Fibroblast of lung (primary cell): ENCODE measurements at regions not wholly inside any gene's neighbourhood (a gene's known extent, or its start where the extent isn't known, plus 50 kb on each side); places are given as distances from the start of the nearest gene placed in this dataset.

ENCODE experiments used
- DNase-seq, 2 donors: peaks; one replicate each; pipeline versions ENCODE4 v3.0.0 to v3.0.0-alpha.2; 2010; ENCODE audit warnings: low read depth in 2 of 2
- H2AFZ ChIP-seq: 2 replicates; pipeline ENCODE4 v1.5.1; 2012; ENCODE audit warnings: low read length, control low read depth, inconsistent platforms
- H3K27ac ChIP-seq: 2 replicates; pipeline ENCODE4 v1.5.1; 2011; ENCODE audit warnings: low read length, control low read depth; ENCODE audit not compliant: insufficient read depth
- H3K27me3 ChIP-seq: 2 replicates; pipeline ENCODE4 v1.5.1; 2011; ENCODE audit warnings: mild to moderate bottlenecking, low read length; ENCODE audit not compliant: control insufficient read depth, insufficient read depth
- H3K36me3 ChIP-seq: 2 replicates; pipeline ENCODE4 v1.5.1; 2011; ENCODE audit warnings: low read length; ENCODE audit not compliant: control insufficient read depth, insufficient read depth
- H3K4me1 ChIP-seq: 2 replicates; pipeline ENCODE4 v1.5.1; 2011; ENCODE audit warnings: low read length; ENCODE audit not compliant: control insufficient read depth, insufficient read depth; ENCODE audit errors: extremely low read depth
- H3K4me2 ChIP-seq: 2 replicates; pipeline ENCODE4 v1.5.1; 2011; ENCODE audit warnings: low read length, control low read depth; ENCODE audit not compliant: insufficient read depth; ENCODE audit errors: extremely low read depth
- H3K4me3 ChIP-seq, 4 experiments: fragments of 200-600 bp in 1 of 4; sonication (generic) in 1 of 4; replicated peaks in 1 of 4; 2 replicates each; pipeline ENCODE4 v1.5.1; 2011 to 2016; ENCODE audit warnings: low read length in 4 of 4, low read depth in 3 of 4, mild to moderate bottlenecking in 3 of 4, control low read depth in 2 of 4, inconsistent platforms in 1 of 4, mixed read lengths in 1 of 4; ENCODE audit not compliant: insufficient read depth in 1 of 4; ENCODE audit errors: control extremely low read depth in 1 of 4
- H3K79me2 ChIP-seq: 2 replicates; pipeline ENCODE4 v1.5.1; 2012; ENCODE audit warnings: mild to moderate bottlenecking, low read length, inconsistent platforms; ENCODE audit not compliant: control insufficient read depth, insufficient read depth
- H3K9ac ChIP-seq: 2 replicates; pipeline ENCODE4 v1.5.1; 2011; ENCODE audit warnings: mild to moderate bottlenecking, low read length, control low read depth; ENCODE audit not compliant: insufficient read depth
- H3K9me3 ChIP-seq: 2 replicates; pipeline ENCODE4 v1.5.1; 2012; ENCODE audit warnings: low read depth, low read length; ENCODE audit not compliant: control insufficient read depth, insufficient read depth
- H4K20me1 ChIP-seq: 2 replicates; pipeline ENCODE4 v1.5.1; 2011; ENCODE audit warnings: low read length; ENCODE audit not compliant: control insufficient read depth, insufficient read depth; ENCODE audit errors: extremely low read depth
- EZH2 ChIP-seq: IDR thresholded peaks from 2 replicates; pipeline ENCODE4 v1.5.1; 2012; ENCODE audit warnings: low read length, control low read depth, mild to moderate bottlenecking; ENCODE audit errors: missing control alignments
- TF ChIP-seq, protein P1 (sequence below), 2 donors: IDR thresholded peaks in 1 of 2; conservative IDR thresholded peaks in 1 of 2; 1 replicate in 1 of 2; 2 replicates in 1 of 2; pipeline ENCODE4 v1.5.1; 2011 to 2012; ENCODE audit warnings: low read length in 2 of 2, control low read depth in 1 of 2, inconsistent platforms in 1 of 2, low read depth in 1 of 2, mild to moderate bottlenecking in 1 of 2

DNA sequence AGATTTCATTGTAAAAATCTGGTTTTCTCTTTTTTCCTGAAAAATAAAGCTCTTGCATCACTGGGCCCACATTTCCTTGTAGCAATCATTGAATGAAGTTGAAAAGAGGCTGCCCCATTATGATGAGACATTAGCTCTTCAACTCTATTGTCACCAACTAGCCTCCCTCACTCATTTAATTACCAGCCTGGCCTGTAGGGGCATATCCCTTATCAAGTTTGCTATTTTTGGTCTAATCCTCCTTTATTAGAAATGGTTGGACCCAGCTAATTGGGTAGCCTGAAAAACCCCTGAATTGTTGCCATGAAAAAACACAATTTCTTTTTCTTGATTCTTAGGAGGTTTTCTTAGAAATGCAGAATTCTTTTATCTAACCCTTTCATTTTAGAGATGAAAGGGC is 164.6 kb upstream of the CASK start:
- H3K4me3 ChIP-seq: no peak overlapping the region
- H3K79me2 ChIP-seq: no peaks in the 10 kb centered on the region
- H3K9ac ChIP-seq: no peak overlapping the region

DNA sequence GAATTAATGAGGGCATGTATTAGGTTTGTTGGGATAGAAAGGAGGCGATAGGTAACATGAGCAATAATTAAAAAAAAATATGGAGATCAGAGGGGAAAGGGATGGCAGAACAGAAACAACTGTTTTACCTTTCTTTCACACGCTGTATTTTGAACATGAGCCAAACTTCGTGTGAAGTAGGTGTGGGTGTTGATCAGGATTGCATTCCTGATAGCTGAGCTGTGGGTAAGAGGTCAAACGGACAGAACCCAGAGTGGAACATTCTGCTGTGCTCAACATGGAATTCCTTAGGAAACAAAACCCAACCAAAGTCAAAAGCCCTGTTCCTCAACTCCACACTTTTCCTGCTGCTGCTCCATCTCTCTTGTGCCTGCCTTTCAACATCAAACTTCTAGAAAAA is 162.5 kb upstream of the CASK start:
- H3K4me2 ChIP-seq: no peak overlapping the region
- no peaks in the 10 kb centered on the region for H3K4me1 ChIP-seq
- no peaks in the 10 kb centered on the region for H4K20me1 ChIP-seq
- peak in 1 of 2 donors; percentile 46 for DNase-seq
- TF ChIP-seq EZH2: no peak
- H3K4me3 ChIP-seq: no peak overlapping the region
- H3K9ac ChIP-seq: no peak overlapping the region
- no peaks in the 10 kb centered on the region for H3K36me3 ChIP-seq
- no peak overlapping the region for H3K27ac ChIP-seq
- H2AFZ ChIP-seq: no peak overlapping the region
- H3K9me3 ChIP-seq: no peaks in the 10 kb centered on the region
- H3K27me3 ChIP-seq: no peaks in the 10 kb centered on the region
- H3K79me2 ChIP-seq: no peaks in the 10 kb centered on the region

More for the DNA sequence above, 164.6 kb upstream of the CASK start:
- H3K4me1 ChIP-seq: no peaks in the 10 kb centered on the region
- no peaks in the 10 kb centered on the region for H3K36me3 ChIP-seq
- no peak overlapping the region for H3K27ac ChIP-seq
- no peaks in the 10 kb centered on the region for H4K20me1 ChIP-seq
- H3K9me3 ChIP-seq: no peaks in the 10 kb centered on the region
- H2AFZ ChIP-seq: no peak overlapping the region
- DNase-seq: no peak
- no peak overlapping the region for H3K4me2 ChIP-seq
- TF ChIP-seq, protein P1, sequence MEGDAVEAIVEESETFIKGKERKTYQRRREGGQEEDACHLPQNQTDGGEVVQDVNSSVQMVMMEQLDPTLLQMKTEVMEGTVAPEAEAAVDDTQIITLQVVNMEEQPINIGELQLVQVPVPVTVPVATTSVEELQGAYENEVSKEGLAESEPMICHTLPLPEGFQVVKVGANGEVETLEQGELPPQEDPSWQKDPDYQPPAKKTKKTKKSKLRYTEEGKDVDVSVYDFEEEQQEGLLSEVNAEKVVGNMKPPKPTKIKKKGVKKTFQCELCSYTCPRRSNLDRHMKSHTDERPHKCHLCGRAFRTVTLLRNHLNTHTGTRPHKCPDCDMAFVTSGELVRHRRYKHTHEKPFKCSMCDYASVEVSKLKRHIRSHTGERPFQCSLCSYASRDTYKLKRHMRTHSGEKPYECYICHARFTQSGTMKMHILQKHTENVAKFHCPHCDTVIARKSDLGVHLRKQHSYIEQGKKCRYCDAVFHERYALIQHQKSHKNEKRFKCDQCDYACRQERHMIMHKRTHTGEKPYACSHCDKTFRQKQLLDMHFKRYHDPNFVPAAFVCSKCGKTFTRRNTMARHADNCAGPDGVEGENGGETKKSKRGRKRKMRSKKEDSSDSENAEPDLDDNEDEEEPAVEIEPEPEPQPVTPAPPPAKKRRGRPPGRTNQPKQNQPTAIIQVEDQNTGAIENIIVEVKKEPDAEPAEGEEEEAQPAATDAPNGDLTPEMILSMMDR (conservative IDR thresholded peaks at IDR 0.05 in 1 of 2, IDR thresholded peaks at IDR 0.05 in 1 of 2; ENCODE audit: low read depth in 1 of 2, low read length in 2 of 2): no peak
- no peak for TF ChIP-seq EZH2
- no peaks in the 10 kb centered on the region for H3K27me3 ChIP-seq

DNA sequence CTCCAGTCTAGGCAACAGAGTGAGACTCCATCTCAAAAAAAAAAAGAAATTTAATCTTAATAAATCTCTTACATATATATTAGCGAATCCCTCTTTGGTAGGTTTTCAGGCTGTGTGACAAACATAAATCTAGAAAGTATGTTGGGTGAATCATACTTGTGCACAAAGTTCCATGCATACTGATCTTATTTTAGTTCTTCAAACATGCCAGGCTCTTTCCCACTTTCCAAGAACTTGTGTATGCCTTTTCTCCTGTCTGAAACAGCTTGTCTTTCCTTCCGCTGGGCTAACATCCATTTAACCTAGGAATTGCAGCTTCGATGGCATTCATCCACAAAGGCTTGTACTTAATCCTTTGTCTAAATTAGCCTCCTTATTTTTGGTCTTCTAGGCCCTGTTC is 156.6 kb upstream of the CASK start:
- no peak overlapping the region for H3K4me2 ChIP-seq
- no peaks in the 10 kb centered on the region for H3K36me3 ChIP-seq
- H3K9me3 ChIP-seq: no peaks in the 10 kb centered on the region
- H3K4me3 ChIP-seq: no peak overlapping the region
- TF ChIP-seq, protein P1 (conservative IDR thresholded peaks at IDR 0.05 in 1 of 2, IDR thresholded peaks at IDR 0.05 in 1 of 2; ENCODE audit: low read depth in 1 of 2, low read length in 2 of 2): no peak
- no peak for TF ChIP-seq EZH2
- H2AFZ ChIP-seq: no peak overlapping the region
- H3K27me3 ChIP-seq: no peaks in the 10 kb centered on the region
- no peaks in the 10 kb centered on the region for H4K20me1 ChIP-seq
- H3K4me1 ChIP-seq: no peaks in the 10 kb centered on the region
- H3K79me2 ChIP-seq: no peaks in the 10 kb centered on the region
- no peak overlapping the region for H3K27ac ChIP-seq
- H3K9ac ChIP-seq: no peak overlapping the region
- peak in 1 of 2 donors; percentile 38 for DNase-seq
